Ectodermal cell (in vitro differentiated cells): ENCODE measurements at regions not wholly inside any gene's neighbourhood (a gene's known extent, or its start where the extent isn't known, plus 50 kb on each side); places are given as distances from the start of the nearest gene placed in this dataset.

Experiments used
- H3K27ac ChIP-seq: 2 replicates; pipeline ENCODE4 v1.7.0; 2013; ENCODE audit warnings: mild to moderate bottlenecking, low read depth, low read length; ENCODE audit not compliant: insufficient read depth, poor library complexity, severe bottlenecking
- H3K27me3 ChIP-seq: 2 replicates; pipeline ENCODE4 v1.7.0; 2013; ENCODE audit warnings: mild to moderate bottlenecking, low read length; ENCODE audit not compliant: insufficient read depth, control insufficient read depth, poor library complexity, severe bottlenecking
- H3K36me3 ChIP-seq: one replicate; pipeline ENCODE4 v1.7.0; 2013; ENCODE audit warnings: low read length; ENCODE audit not compliant: control insufficient read depth, insufficient read depth
- H3K4me1 ChIP-seq: one replicate; pipeline ENCODE4 v1.7.0; 2013; ENCODE audit warnings: low read length; ENCODE audit not compliant: control insufficient read depth, insufficient read depth
- H3K4me3 ChIP-seq: 2 replicates; pipeline ENCODE4 v1.7.0; 2013; ENCODE audit warnings: low read depth, low read length, control low read depth; ENCODE audit not compliant: insufficient read depth
- H3K9me3 ChIP-seq: 2 replicates; pipeline ENCODE4 v1.7.0; 2013; ENCODE audit warnings: mild to moderate bottlenecking, low read length, moderate library complexity; ENCODE audit not compliant: control insufficient read depth
- WGBS, 2 experiments: methylation state at CpG; one replicate each; pipeline ENCODE4 v1.1.7; 2013; ENCODE audit warnings: missing lambda C conversion rate in 2 of 2; 5-methylcytosine and 5-hydroxymethylcytosine counted together

DNA sequence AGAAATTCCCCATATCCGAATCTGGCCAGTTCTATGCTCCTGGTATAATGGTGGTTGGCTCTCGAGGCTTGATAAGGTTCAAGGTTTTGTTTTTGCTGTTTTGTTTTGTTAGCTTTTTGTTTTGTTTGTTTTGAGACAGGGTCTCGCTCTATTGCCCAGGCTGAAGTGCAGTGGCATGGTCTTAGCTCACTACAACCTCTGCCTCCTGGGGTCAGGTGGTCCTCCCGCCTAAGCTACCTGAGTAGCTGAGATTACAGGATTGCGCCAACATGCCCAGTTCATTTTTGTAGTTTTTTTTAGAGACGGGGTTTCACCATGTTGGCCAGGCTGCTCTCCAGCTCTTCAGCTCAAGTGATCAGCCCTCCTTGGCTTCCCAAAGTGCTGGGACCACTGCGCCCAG lies 109.1 kb upstream of the ERRFI1 start:
- no peak overlapping the region for H3K4me3 ChIP-seq
- H3K9me3 ChIP-seq = no peaks in the 10 kb centered on the region
- H3K27me3 ChIP-seq = no peaks in the 10 kb centered on the region
- 91 to 92% methylated on average over 7 of the region's 7 CpGs for WGBS, 2 experiments
- no peaks in the 10 kb centered on the region for H3K36me3 ChIP-seq
- peaks cover 7% of the 10 kb centered on the region for H3K4me1 ChIP-seq
- H3K27ac ChIP-seq = no peak overlapping the region

DNA sequence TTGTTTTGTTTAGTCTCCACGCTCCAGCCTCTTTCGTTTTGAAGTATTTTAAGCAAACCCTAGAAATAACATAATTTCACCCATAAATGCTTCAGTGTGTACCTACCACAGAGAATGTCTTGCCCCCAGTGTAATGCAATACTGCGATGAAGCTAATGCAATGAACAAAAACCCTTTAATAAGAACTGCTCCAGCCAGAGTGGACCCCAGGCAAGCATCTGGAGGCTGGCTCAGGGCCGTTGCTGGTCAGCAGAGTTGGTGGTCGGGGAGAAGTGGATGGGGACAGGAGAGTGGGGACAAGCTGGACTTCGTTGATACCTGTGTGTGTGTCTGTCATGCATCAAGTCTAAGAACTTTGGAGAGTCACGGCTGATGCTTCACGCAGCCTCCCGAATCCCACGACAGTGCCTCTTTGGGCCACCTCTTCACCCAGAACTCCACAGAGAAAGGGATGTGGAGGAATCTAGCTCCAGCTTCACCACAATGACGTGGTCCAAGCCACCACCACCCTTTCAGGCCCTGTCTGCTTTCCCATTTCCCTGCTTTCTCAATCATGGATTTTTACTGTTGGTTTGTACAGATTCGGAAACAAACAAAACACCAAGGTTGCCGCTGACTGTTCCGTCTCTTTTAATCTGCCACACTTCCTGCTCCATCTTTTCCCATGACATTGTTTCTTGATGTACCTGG lies 108.6 kb upstream of the ERRFI1 start:
- Histone ChIP-seq H3K4me3 (no peak overlapping the region), H3K27ac (no peak overlapping the region), H3K36me3 (no peaks in the 10 kb centered on the region), H3K9me3 (no peaks in the 10 kb centered on the region), H3K27me3 (no peaks in the 10 kb centered on the region), H3K4me1 (peaks cover 7% of the 10 kb centered on the region)
- WGBS, 2 experiments = 94 to 96% methylated on average over 14 of the region's 14 CpGs

GRCh38 chr1:8133657-8134430 lies 107.7 kb upstream of the ERRFI1 start:
- no peaks in the 10 kb centered on the region for H3K36me3 ChIP-seq
- no peaks in the 10 kb centered on the region for H3K9me3 ChIP-seq
- peaks cover 7% of the 10 kb centered on the region for H3K4me1 ChIP-seq
- H3K27me3 ChIP-seq = no peaks in the 10 kb centered on the region
- H3K27ac ChIP-seq = no peak overlapping the region
- no peak overlapping the region for H3K4me3 ChIP-seq
- WGBS, 2 experiments = 67 to 77% methylated on average over 2 to 3 of the region's 4 CpGs

- Histone ChIP-seq H3K27ac (no peak overlapping the region), H3K4me1 (peaks cover 7% of the 10 kb centered on the region), H3K4me3 (no peak overlapping the region), H3K27me3 (no peaks in the 10 kb centered on the region), H3K36me3 (no peaks in the 10 kb centered on the region), H3K9me3 (no peaks in the 10 kb centered on the region)
- WGBS, 2 experiments = 64 to 70% methylated on average over 5 of the region's 5 CpGs
Observed at GRCh38 chr1:8133190-8133589, 107.1 kb upstream of the ERRFI1 start.

GRCh38 chr1:8127171-8127641 lies 101.1 kb upstream of the ERRFI1 start:
- Histone ChIP-seq H3K4me1 (no peaks in the 10 kb centered on the region), H3K36me3 (no peaks in the 10 kb centered on the region), H3K9me3 (no peaks in the 10 kb centered on the region), H3K4me3 (no peak overlapping the region), H3K27ac (no peak overlapping the region), H3K27me3 (no peaks in the 10 kb centered on the region)
- WGBS, 2 experiments = 91 to 93% methylated on average over 3 of the region's 3 CpGs

GRCh38 chr1:8122477-8123407 lies 96.6 kb upstream of the ERRFI1 start:
- 93 to 95% methylated on average over 15 of the region's 15 CpGs for whole genome bisulfite sequencing, 2 experiments

GRCh38 chr1:8122160-8122476 lies 96.0 kb upstream of the ERRFI1 start:
- Histone ChIP-seq H3K4me1 (peaks cover 6% of the 10 kb centered on the region), H3K4me3 (no peak overlapping the region)
- 93 to 95% methylated on average over 3 of the region's 3 CpGs for WGBS, 2 experiments

More at GRCh38 chr1:8122477-8123407, 96.6 kb upstream of the ERRFI1 start:
- no peaks in the 10 kb centered on the region for H3K9me3 ChIP-seq
- no peaks in the 10 kb centered on the region for H3K36me3 ChIP-seq
- no peaks in the 10 kb centered on the region for H3K27me3 ChIP-seq
- peaks cover 4% of the 10 kb centered on the region for H3K4me1 ChIP-seq
- no peak overlapping the region for H3K4me3 ChIP-seq
- no peak overlapping the region for H3K27ac ChIP-seq

GRCh38 chr1:8121261-8122159 lies 95.4 kb upstream of the ERRFI1 start:
- H3K27ac ChIP-seq = no peak overlapping the region

More at GRCh38 chr1:8122160-8122476, 96.0 kb upstream of the ERRFI1 start:
- H3K9me3 ChIP-seq = no peaks in the 10 kb centered on the region
- no peaks in the 10 kb centered on the region for H3K27me3 ChIP-seq
- no peaks in the 10 kb centered on the region for H3K36me3 ChIP-seq
- no peak overlapping the region for H3K27ac ChIP-seq

DNA sequence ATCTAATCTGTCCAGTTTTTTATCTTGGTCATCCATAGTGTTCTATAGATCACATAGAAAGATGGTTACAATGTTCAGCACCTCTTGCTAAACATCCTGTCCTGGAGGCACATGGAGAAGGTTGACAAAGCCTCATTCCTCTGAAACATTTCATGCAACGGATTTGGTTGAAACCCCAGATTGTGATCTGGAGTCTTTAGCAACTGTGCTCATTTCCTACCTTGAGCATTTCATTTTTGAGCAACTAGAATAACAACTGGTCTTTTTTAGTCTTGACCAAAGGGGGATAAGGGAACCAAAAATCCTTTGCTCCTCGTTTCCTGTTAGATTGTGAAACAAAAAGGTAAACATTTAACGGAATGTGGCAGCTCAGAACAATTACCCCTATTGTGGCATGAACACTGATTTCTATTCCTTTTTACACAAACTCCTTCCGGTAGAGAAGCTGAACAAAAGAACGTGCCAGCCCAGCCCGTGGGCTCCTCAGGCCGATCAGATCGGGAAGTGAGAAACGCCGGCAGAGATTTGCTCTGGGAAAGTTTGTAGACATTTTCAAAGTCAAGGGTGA lies 94.7 kb upstream of the ERRFI1 start:
- 61 to 63% methylated on average over 10 of the region's 10 CpGs for WGBS, 2 experiments
- no peak overlapping the region for H3K27ac ChIP-seq

More at GRCh38 chr1:8121261-8122159, 95.4 kb upstream of the ERRFI1 start:
- Histone ChIP-seq H3K9me3 (no peaks in the 10 kb centered on the region), H3K27me3 (no peaks in the 10 kb centered on the region), H3K36me3 (no peaks in the 10 kb centered on the region), H3K4me3 (no peak overlapping the region), H3K4me1 (peaks cover 9% of the 10 kb centered on the region)
- 74 to 80% methylated on average over 18 of the region's 18 CpGs for WGBS, 2 experiments

More for the DNA sequence above, 94.7 kb upstream of the ERRFI1 start:
- Histone ChIP-seq H3K27me3 (no peaks in the 10 kb centered on the region), H3K36me3 (no peaks in the 10 kb centered on the region), H3K4me1 (peaks cover 9% of the 10 kb centered on the region), H3K9me3 (no peaks in the 10 kb centered on the region), H3K4me3 (no peak overlapping the region)
